ENCODE measurements at regions not wholly inside any gene's neighbourhood (a gene's known extent, or its start where the extent isn't known, plus 50 kb on each side); places are given as distances from the start of the nearest gene placed in this dataset.

DNA sequence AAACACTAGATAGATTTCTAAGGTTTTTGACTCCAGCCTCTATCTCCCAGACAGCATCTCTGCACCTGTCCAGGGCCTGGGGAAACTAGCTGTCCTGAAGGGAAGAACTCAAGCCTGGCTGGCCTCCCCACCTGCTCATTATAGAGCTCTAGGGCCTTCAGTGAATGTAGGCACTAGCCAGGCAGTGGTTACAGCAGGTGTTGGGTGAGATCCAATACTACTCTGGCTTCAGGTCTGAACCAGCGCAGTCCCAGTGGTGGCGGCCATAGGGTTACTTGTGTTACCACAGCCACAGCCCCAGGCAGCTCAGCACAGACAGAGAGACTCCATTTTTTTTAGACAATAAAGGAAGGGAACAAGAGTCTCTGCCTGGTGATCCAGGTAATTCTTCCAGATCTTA is 449.2 kb downstream of the IRX1 start:
- no peak overlapping the region for H3K4me3 ChIP-seq

More for the DNA sequence above, 449.2 kb downstream of the IRX1 start:
- no peak overlapping the region for H3K27ac Mint-ChIP-seq
- H2AFZ ChIP-seq: no peak overlapping the region
- H3K4me1 Mint-ChIP-seq: peaks cover 8% of the 10 kb centered on the region
- H3F3A ChIP-seq (replicated peaks; ENCODE audit: low read depth): no peaks in the 10 kb centered on the region
- TF ChIP-seq EZH2 (IDR thresholded peaks at IDR 0.05; ENCODE audit: low read depth, unreplicated experiment): no peak
- TF ChIP-seq POLR2AphosphoS5 (IDR thresholded peaks at IDR 0.05; ENCODE audit: low read depth): no peak
- TF ChIP-seq NANOG (IDR thresholded peaks at IDR 0.05; ENCODE audit: borderline replicate concordance): no peak
- no peak for TF ChIP-seq JUNB (IDR thresholded peaks at IDR 0.05; ENCODE audit: unreplicated experiment)
- no peak for TF ChIP-seq EZH2phosphoT487 (IDR thresholded peaks at IDR 0.05; ENCODE audit: unreplicated experiment)
- TF ChIP-seq, protein P1, sequence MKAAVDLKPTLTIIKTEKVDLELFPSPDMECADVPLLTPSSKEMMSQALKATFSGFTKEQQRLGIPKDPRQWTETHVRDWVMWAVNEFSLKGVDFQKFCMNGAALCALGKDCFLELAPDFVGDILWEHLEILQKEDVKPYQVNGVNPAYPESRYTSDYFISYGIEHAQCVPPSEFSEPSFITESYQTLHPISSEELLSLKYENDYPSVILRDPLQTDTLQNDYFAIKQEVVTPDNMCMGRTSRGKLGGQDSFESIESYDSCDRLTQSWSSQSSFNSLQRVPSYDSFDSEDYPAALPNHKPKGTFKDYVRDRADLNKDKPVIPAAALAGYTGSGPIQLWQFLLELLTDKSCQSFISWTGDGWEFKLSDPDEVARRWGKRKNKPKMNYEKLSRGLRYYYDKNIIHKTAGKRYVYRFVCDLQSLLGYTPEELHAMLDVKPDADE (IDR thresholded peaks at IDR 0.05): no peak
- TF ChIP-seq CREB1 (CRISPR knock-in tag; IDR thresholded peaks at IDR 0.05; ENCODE audit: low read depth): no peak
- TF ChIP-seq, protein P2, sequence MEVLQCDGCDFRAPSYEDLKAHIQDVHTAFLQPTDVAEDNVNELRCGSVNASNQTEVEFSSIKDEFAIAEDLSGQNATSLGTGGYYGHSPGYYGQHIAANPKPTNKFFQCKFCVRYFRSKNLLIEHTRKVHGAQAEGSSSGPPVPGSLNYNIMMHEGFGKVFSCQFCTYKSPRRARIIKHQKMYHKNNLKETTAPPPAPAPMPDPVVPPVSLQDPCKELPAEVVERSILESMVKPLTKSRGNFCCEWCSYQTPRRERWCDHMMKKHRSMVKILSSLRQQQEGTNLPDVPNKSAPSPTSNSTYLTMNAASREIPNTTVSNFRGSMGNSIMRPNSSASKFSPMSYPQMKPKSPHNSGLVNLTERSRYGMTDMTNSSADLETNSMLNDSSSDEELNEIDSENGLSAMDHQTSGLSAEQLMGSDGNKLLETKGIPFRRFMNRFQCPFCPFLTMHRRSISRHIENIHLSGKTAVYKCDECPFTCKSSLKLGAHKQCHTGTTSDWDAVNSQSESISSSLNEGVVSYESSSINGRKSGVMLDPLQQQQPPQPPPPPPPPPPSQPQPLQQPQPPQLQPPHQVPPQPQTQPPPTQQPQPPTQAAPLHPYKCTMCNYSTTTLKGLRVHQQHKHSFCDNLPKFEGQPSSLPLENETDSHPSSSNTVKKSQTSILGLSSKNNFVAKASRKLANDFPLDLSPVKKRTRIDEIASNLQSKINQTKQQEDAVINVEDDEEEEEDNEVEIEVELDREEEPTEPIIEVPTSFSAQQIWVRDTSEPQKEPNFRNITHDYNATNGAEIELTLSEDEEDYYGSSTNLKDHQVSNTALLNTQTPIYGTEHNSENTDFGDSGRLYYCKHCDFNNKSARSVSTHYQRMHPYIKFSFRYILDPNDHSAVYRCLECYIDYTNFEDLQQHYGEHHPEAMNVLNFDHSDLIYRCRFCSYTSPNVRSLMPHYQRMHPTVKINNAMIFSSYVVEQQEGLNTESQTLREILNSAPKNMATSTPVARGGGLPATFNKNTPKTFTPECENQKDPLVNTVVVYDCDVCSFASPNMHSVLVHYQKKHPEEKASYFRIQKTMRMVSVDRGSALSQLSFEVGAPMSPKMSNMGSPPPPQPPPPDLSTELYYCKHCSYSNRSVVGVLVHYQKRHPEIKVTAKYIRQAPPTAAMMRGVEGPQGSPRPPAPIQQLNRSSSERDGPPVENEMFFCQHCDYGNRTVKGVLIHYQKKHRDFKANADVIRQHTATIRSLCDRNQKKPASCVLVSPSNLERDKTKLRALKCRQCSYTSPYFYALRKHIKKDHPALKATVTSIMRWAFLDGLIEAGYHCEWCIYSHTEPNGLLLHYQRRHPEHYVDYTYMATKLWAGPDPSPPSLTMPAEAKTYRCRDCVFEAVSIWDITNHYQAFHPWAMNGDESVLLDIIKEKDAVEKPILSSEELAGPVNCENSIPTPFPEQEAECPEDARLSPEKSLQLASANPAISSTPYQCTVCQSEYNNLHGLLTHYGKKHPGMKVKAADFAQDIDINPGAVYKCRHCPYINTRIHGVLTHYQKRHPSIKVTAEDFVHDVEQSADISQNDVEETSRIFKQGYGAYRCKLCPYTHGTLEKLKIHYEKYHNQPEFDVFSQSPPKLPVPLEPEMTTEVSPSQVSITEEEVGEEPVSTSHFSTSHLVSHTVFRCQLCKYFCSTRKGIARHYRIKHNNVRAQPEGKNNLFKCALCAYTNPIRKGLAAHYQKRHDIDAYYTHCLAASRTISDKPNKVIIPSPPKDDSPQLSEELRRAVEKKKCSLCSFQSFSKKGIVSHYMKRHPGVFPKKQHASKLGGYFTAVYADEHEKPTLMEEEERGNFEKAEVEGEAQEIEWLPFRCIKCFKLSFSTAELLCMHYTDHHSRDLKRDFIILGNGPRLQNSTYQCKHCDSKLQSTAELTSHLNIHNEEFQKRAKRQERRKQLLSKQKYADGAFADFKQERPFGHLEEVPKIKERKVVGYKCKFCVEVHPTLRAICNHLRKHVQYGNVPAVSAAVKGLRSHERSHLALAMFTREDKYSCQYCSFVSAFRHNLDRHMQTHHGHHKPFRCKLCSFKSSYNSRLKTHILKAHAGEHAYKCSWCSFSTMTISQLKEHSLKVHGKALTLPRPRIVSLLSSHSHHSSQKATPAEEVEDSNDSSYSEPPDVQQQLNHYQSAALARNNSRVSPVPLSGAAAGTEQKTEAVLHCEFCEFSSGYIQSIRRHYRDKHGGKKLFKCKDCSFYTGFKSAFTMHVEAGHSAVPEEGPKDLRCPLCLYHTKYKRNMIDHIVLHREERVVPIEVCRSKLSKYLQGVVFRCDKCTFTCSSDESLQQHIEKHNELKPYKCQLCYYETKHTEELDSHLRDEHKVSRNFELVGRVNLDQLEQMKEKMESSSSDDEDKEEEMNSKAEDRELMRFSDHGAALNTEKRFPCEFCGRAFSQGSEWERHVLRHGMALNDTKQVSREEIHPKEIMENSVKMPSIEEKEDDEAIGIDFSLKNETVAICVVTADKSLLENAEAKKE (CRISPR knock-in tag; IDR thresholded peaks at IDR 0.05): no peak
- TF ChIP-seq, protein P3, sequence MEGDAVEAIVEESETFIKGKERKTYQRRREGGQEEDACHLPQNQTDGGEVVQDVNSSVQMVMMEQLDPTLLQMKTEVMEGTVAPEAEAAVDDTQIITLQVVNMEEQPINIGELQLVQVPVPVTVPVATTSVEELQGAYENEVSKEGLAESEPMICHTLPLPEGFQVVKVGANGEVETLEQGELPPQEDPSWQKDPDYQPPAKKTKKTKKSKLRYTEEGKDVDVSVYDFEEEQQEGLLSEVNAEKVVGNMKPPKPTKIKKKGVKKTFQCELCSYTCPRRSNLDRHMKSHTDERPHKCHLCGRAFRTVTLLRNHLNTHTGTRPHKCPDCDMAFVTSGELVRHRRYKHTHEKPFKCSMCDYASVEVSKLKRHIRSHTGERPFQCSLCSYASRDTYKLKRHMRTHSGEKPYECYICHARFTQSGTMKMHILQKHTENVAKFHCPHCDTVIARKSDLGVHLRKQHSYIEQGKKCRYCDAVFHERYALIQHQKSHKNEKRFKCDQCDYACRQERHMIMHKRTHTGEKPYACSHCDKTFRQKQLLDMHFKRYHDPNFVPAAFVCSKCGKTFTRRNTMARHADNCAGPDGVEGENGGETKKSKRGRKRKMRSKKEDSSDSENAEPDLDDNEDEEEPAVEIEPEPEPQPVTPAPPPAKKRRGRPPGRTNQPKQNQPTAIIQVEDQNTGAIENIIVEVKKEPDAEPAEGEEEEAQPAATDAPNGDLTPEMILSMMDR (conservative IDR thresholded peaks at IDR 0.05; ENCODE audit: low read depth in 2 of 2): no peak
- TF ChIP-seq STAT1 (IDR thresholded peaks at IDR 0.05; ENCODE audit: unreplicated experiment): no peak
- TF ChIP-seq ZNF114 (CRISPR knock-in tag; IDR thresholded peaks at IDR 0.05): no peak
- TF ChIP-seq ZNF331 (CRISPR knock-in tag; IDR thresholded peaks at IDR 0.05; ENCODE audit: low read depth): no peak
- TF ChIP-seq, protein P4, sequence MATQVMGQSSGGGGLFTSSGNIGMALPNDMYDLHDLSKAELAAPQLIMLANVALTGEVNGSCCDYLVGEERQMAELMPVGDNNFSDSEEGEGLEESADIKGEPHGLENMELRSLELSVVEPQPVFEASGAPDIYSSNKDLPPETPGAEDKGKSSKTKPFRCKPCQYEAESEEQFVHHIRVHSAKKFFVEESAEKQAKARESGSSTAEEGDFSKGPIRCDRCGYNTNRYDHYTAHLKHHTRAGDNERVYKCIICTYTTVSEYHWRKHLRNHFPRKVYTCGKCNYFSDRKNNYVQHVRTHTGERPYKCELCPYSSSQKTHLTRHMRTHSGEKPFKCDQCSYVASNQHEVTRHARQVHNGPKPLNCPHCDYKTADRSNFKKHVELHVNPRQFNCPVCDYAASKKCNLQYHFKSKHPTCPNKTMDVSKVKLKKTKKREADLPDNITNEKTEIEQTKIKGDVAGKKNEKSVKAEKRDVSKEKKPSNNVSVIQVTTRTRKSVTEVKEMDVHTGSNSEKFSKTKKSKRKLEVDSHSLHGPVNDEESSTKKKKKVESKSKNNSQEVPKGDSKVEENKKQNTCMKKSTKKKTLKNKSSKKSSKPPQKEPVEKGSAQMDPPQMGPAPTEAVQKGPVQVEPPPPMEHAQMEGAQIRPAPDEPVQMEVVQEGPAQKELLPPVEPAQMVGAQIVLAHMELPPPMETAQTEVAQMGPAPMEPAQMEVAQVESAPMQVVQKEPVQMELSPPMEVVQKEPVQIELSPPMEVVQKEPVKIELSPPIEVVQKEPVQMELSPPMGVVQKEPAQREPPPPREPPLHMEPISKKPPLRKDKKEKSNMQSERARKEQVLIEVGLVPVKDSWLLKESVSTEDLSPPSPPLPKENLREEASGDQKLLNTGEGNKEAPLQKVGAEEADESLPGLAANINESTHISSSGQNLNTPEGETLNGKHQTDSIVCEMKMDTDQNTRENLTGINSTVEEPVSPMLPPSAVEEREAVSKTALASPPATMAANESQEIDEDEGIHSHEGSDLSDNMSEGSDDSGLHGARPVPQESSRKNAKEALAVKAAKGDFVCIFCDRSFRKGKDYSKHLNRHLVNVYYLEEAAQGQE (IDR thresholded peaks at IDR 0.05; ENCODE audit: unreplicated experiment): no peak
- H3K36me3 Mint-ChIP-seq (ENCODE audit: low read depth): no peaks in the 10 kb centered on the region
- DNase-seq (ENCODE audit: low spot score) (no peak), ATAC-seq (no peak)
- H3K9me2 ChIP-seq (ENCODE audit: insufficient read depth): peaks cover 7% of the 10 kb centered on the region; the same call in 1 of the 2 replicates
- H3K36me3 ChIP-seq (ENCODE audit: insufficient read depth): no peaks in the 10 kb centered on the region
- no peaks in the 10 kb centered on the region for H3K27me3 ChIP-seq (ENCODE audit: insufficient read depth)
- no peak overlapping the region for H3K4me3 Mint-ChIP-seq
- H4K20me1 ChIP-seq (replicated peaks; ENCODE audit: insufficient read depth): no peaks in the 10 kb centered on the region
- H3K79me2 ChIP-seq (replicated peaks; ENCODE audit: insufficient read depth): no peaks in the 10 kb centered on the region
- H3K4me2 ChIP-seq: no peak overlapping the region
- peaks cover 7% of the 10 kb centered on the region; the same call in 1 of the 2 replicates for H3K4me1 ChIP-seq (ENCODE audit: insufficient read depth)
- no peak overlapping the region for H3K27ac ChIP-seq (ENCODE audit: low read depth)
- H3K27me3 Mint-ChIP-seq (ENCODE audit: insufficient read depth, low read depth, poor library complexity): no peaks in the 10 kb centered on the region
- H3K9me3 Mint-ChIP-seq: no peaks in the 10 kb centered on the region; the same call in 2 of the 3 replicates

All from GM23338 (cell line).